K562 (cell line): ENCODE measurements at regions not wholly inside any gene's neighbourhood (a gene's known extent, or its start where the extent isn't known, plus 50 kb on each side); places are given as distances from the start of the nearest gene placed in this dataset.

Experiments used
- ATAC-seq: fragments of 200-7000 bp; cut with Tn5 transposase; 3 replicates; pipeline ENCODE4 v1.9.1; 2020; ENCODE audit warnings: moderate library complexity
- BruUV-seq: library from RNA; stranded (reverse); fragments of 400-500 nt; replicated peaks from 2 replicates; lab custom pipeline; 2021; lab: Mats Ljungman, UMichigan
- CTCF ChIA-PET: fragments of 300-600 bp; formaldehyde crosslinking; extraction: SDS; loops from one replicate; lab custom pipeline; 2021; ENCODE audit warnings: low intra/inter-chr PET ratio; lab: Yijun Ruan, JAX
- POLR2A ChIA-PET: fragments of 300-600, 350-650 bp; sonication (Branson Sonifier 250); formaldehyde crosslinking; extraction: SDS; loops from one replicate; lab custom pipeline; 2021; ENCODE audit warnings: antibody characterized with exemption, inconsistent platforms; lab: Yijun Ruan, JAX
- DNase-seq, 4 experiments: peaks; one replicate each; pipeline versions ENCODE4 v3.0.0 to v3.0.0-alpha.2; 2011 to 2018; ENCODE audit warnings: low spot score in 3 of 4, mixed read lengths in 3 of 4; ENCODE audit errors: extremely low read depth in 1 of 4
- FAIRE-seq: peaks from 2 replicates; lab custom pipeline; 2011; peaks lifted over from hg19 to GRCh38; lab: Jason Lieb, UNC
- H2AFZ ChIP-seq: 2 replicates; pipeline ENCODE4 v1.6.0; 2011; ENCODE audit warnings: low read depth, low read length, control low read depth, inconsistent platforms
- H3K27ac ChIP-seq: fragments of 200-600 bp; 3 replicates; pipeline ENCODE4 v1.8.0; 2011; ENCODE audit warnings: low read depth, mild to moderate bottlenecking, control low read depth, inconsistent platforms, low read length, moderate library complexity, mixed read lengths; ENCODE audit errors: extremely low read depth
- H3K27me3 ChIP-seq, 2 experiments: fragments of 300-600 bp in 1 of 2; 2 replicates in 1 of 2; 3 replicates in 1 of 2; pipeline versions ENCODE4 v1.6.0 to v1.8.0; 2011; ENCODE audit warnings: inconsistent platforms in 2 of 2, low read length in 2 of 2, mild to moderate bottlenecking in 1 of 2, mixed read lengths in 1 of 2, moderate library complexity in 1 of 2; ENCODE audit not compliant: control insufficient read depth in 2 of 2, insufficient read depth in 2 of 2
- H3K36me3 ChIP-seq: fragments of 300-600 bp; 3 replicates; pipeline ENCODE4 v1.8.0; 2011; ENCODE audit warnings: mild to moderate bottlenecking, low read length, inconsistent platforms; ENCODE audit not compliant: control insufficient read depth, insufficient read depth
- H3K4me1 ChIP-seq, 2 experiments: fragments of 200-600 bp in 1 of 2; replicated peaks in 1 of 2; 2 replicates in 1 of 2; 3 replicates in 1 of 2; pipeline versions ENCODE4 v1.5.1 to v1.8.0; 2011; ENCODE audit warnings: inconsistent platforms in 2 of 2, low read length in 2 of 2, mild to moderate bottlenecking in 1 of 2, mixed read lengths in 1 of 2, moderate library complexity in 1 of 2; ENCODE audit not compliant: control insufficient read depth in 2 of 2, insufficient read depth in 2 of 2
- H3K4me2 ChIP-seq: 2 replicates; pipeline ENCODE4 v1.6.1; 2011; ENCODE audit warnings: low read length, control low read depth, inconsistent platforms, mixed read lengths; ENCODE audit not compliant: insufficient read depth
- H3K4me3 ChIP-seq: fragments of 200-600 bp; sonication (generic), shearing (Covaris generic); 2 replicates; pipeline ENCODE4 v1.5.1; 2016; ENCODE audit warnings: control low read depth, inconsistent platforms
- H3K79me2 ChIP-seq: fragments of 200-600 bp; 3 replicates; pipeline ENCODE4 v1.8.0; 2011; ENCODE audit warnings: low read length, inconsistent platforms; ENCODE audit not compliant: control insufficient read depth, insufficient read depth
- H3K9ac ChIP-seq, 2 experiments: 2 replicates each; pipeline versions ENCODE4 v1.6.0 to v1.6.1; 2011; ENCODE audit warnings: low read depth in 2 of 2, low read length in 2 of 2, control low read depth in 1 of 2, inconsistent platforms in 1 of 2, mild to moderate bottlenecking in 1 of 2, mixed read lengths in 1 of 2; ENCODE audit not compliant: insufficient read depth in 1 of 2
- H3K9me1 ChIP-seq: one replicate; pipeline ENCODE4 v1.6.0; 2011; ENCODE audit warnings: inconsistent platforms, mild to moderate bottlenecking, low read length, moderate library complexity; ENCODE audit not compliant: control insufficient read depth, insufficient read depth
- H3K9me3 ChIP-seq: replicated peaks from 2 replicates; pipeline ENCODE4 v1.5.1; 2011; ENCODE audit warnings: low read depth, low read length, inconsistent platforms; ENCODE audit not compliant: control insufficient read depth, insufficient read depth
- H4K20me1 ChIP-seq: replicated peaks from 2 replicates; pipeline ENCODE4 v1.6.1; 2011; ENCODE audit warnings: low read length, inconsistent platforms, mixed read lengths; ENCODE audit not compliant: control insufficient read depth, insufficient read depth
- BACH1 ChIP-seq: fragments of 200-800 bp; sonication (Bioruptor generic); IDR thresholded peaks from 2 replicates; pipeline ENCODE4 v1.6.1; 2016; ENCODE audit warnings: missing genetic modification characterization, missing compliant biosample characterization
- BHLHE40 ChIP-seq: IDR thresholded peaks from 2 replicates; pipeline ENCODE4 v1.6.1; 2011; ENCODE audit warnings: low read length, improper control_type of control experiment
- BRF1 ChIP-seq: IDR thresholded peaks from 3 replicates; pipeline ENCODE4 v1.6.1; 2011; ENCODE audit warnings: borderline replicate concordance, mild to moderate bottlenecking; ENCODE audit not compliant: insufficient read length; ENCODE audit errors: extremely low read depth
- CEBPG ChIP-seq, 3 experiments: fragments of 200-800 bp in 1 of 3; sonication (Bioruptor generic) in 1 of 3; sonication (generic) in 1 of 3; formaldehyde crosslinking in 1 of 3; IDR thresholded peaks in 2 of 3; conservative IDR thresholded peaks in 1 of 3; 2 replicates each; pipeline versions ENCODE4 v1.6.1 to v1.8.0; 2016 to 2022; ENCODE audit warnings: missing compliant biosample characterization in 2 of 3, missing genetic modification characterization in 2 of 3, mild to moderate bottlenecking in 1 of 3, missing genetic modification reagents in 1 of 3
- IRF2 ChIP-seq: sonication (generic); formaldehyde crosslinking; IDR thresholded peaks from 2 replicates; pipeline ENCODE4 v1.8.1; 2022; ENCODE audit warnings: mild to moderate bottlenecking, missing genetic modification reagents
- KLF16 ChIP-seq: IDR thresholded peaks from 2 replicates; pipeline ENCODE4 v1.6.1; 2016; ENCODE audit warnings: antibody characterized with exemption
- MEF2A ChIP-seq: IDR thresholded peaks from 2 replicates; pipeline ENCODE4 v1.6.1; 2011; ENCODE audit warnings: low read depth, mild to moderate bottlenecking, low read length, moderate library complexity; ENCODE audit not compliant: control insufficient read depth
- NR2F6 ChIP-seq: fragments of 450-650 bp; formaldehyde crosslinking; IDR thresholded peaks from 2 replicates; pipeline ENCODE4 v1.4.0; 2020; ENCODE audit warnings: mild to moderate bottlenecking
- RBM39 ChIP-seq: fragments of 200-400 bp; formaldehyde crosslinking; optimal IDR thresholded peaks from 2 replicates; pipeline ENCODE3; 2018; ENCODE audit warnings: low read depth, low read length
- SREBF1 ChIP-seq: fragments of 150-350 bp; IDR thresholded peaks from 2 replicates; pipeline ENCODE4 v1.6.1; 2014; ENCODE audit warnings: antibody characterized with exemption, low read depth, low read length, borderline replicate concordance
- U2AF1 ChIP-seq: fragments of 200-400 bp; formaldehyde crosslinking; optimal IDR thresholded peaks from 2 replicates; pipeline ENCODE3; 2017; ENCODE audit warnings: mild to moderate bottlenecking, low read depth, low read length, moderate library complexity
- U2AF2 ChIP-seq: fragments of 200-400 bp; formaldehyde crosslinking; optimal IDR thresholded peaks from 2 replicates; pipeline ENCODE3; 2017; ENCODE audit warnings: low read depth, mild to moderate bottlenecking, low read length
- XRCC5 ChIP-seq: fragments of 200-400 bp; formaldehyde crosslinking; IDR thresholded peaks from 2 replicates; pipeline ENCODE4 v1.6.1; 2017; ENCODE audit warnings: low read depth, mild to moderate bottlenecking, low read length
- ZNF282 ChIP-seq: sonication (generic); formaldehyde crosslinking; IDR thresholded peaks from 2 replicates; pipeline ENCODE4 v1.8.1; 2023; ENCODE audit warnings: missing genetic modification reagents
- ZNF431 ChIP-seq: sonication (generic); formaldehyde crosslinking; IDR thresholded peaks from 2 replicates; pipeline ENCODE4 v1.8.0; 2022; ENCODE audit warnings: mild to moderate bottlenecking, missing genetic modification reagents
- WGBS: fragments of 100-300 bp; shearing (Covaris generic); methylation state at CpG from one replicate; pipeline ENCODE4 v1.1.6; 2016; ENCODE audit warnings: low coverage, mixed read lengths; ENCODE audit not compliant: insufficient coverage; ENCODE audit errors: missing lambda C conversion rate; 5-methylcytosine and 5-hydroxymethylcytosine counted together
- in situ Hi-C: fragments of 300-500 bp; cut with MboI; formaldehyde crosslinking; loops from 4 replicates; pipeline ENCODE4 v1.15.0; 2018; ENCODE audit warnings: inconsistent platforms, mixed read lengths
- intact Hi-C: fragments of 100-400 bp; cut with micrococcal nuclease; formaldehyde crosslinking; loops from 2 replicates; pipeline ENCODE4 v1.14.2; 2022
- TF ChIP-seq, protein P1 (sequence below), 2 experiments: fragments of 200-800 bp in 1 of 2; sonication (Bioruptor generic) in 1 of 2; sonication (generic) in 1 of 2; formaldehyde crosslinking in 1 of 2; IDR thresholded peaks in 1 of 2; conservative IDR thresholded peaks in 1 of 2; 2 replicates each; pipeline versions ENCODE4 v1.5.0 to v1.6.1; 2016 to 2020; ENCODE audit warnings: missing compliant biosample characterization in 1 of 2, missing genetic modification characterization in 1 of 2, missing genetic modification reagents in 1 of 2
- TF ChIP-seq, protein P2 (sequence below): fragments of 250-450 bp; sonication (Bioruptor Pico); IDR thresholded peaks from 2 replicates; pipeline ENCODE4 v1.5.0; 2020; ENCODE audit warnings: mild to moderate bottlenecking
- TF ChIP-seq, protein P3 (sequence below): fragments of 450-650 bp; formaldehyde crosslinking; IDR thresholded peaks from 2 replicates; pipeline ENCODE4 v1.4.0; 2020; ENCODE audit warnings: mild to moderate bottlenecking, moderate library complexity

DNA sequence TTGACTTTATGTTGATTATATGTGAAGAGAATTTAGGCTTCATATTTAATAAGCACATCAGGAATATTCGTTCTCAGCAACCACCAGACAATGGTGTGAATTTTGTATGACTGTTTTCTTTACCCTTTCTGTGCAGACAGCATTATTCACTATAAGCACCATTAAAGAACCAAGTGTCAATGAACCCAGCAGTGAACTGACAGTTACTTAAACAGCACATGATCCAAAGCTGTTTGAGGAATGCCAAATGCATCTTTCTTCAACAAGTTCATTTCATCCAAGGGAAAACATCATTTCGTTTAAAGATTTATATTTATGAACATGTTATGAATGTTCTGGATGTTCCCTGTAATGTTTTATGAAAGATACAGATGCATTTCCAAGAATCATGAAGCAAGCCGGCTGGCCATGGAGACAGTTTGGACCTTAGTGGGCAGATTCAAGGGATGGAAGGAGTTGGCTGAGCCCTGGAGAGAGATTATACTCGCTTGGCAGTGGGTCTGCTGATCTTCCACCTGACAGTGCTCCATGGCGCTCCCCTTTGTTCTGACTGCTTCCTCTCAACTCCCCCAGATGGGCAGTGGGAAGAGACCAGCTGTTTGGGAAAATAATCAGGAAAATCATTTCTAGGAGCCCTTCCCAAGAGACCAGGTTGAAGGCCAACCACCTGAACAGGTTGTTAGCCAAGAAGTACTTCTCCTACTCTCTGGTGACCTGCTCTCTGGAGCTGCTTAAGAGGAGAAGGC lies 326.0 kb upstream of the RSPO3 start:
- Histone ChIP-seq H3K36me3 (no peaks in the 10 kb centered on the region), H2AFZ (no peak overlapping the region), H3K4me1 (no peaks in the 10 kb centered on the region), H3K79me2 (no peaks in the 10 kb centered on the region), H4K20me1 (no peaks in the 10 kb centered on the region), H3K9me3 (0 out of 2 replicates have a peak, but pooled peaks cover 2% of the 10 kb centered on the region), H3K4me3 (no peak overlapping the region), H3K9ac (no peak overlapping the region), H3K27me3 (no peaks in the 10 kb centered on the region), H3K9me1 (no peaks in the 10 kb centered on the region), H3K27ac (no peak overlapping the region), H3K4me2 (no peak overlapping the region)
- intact Hi-C loops (no loop called here), in situ Hi-C loops (no loop called here)
- ATAC-seq (no peak), FAIRE-seq (no peak), DNase-seq (no peak)
- TF ChIP-seq, protein P1, sequence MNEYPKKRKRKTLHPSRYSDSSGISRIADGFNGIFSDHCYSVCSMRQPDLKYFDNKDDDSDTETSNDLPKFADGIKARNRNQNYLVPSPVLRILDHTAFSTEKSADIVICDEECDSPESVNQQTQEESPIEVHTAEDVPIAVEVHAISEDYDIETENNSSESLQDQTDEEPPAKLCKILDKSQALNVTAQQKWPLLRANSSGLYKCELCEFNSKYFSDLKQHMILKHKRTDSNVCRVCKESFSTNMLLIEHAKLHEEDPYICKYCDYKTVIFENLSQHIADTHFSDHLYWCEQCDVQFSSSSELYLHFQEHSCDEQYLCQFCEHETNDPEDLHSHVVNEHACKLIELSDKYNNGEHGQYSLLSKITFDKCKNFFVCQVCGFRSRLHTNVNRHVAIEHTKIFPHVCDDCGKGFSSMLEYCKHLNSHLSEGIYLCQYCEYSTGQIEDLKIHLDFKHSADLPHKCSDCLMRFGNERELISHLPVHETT (CRISPR knock-in tag; conservative IDR thresholded peaks at IDR 0.05 in 1 of 2, IDR thresholded peaks at IDR 0.05 in 1 of 2), result no peak
- no peak for TF ChIP-seq XRCC5
- no peak for TF ChIP-seq ZNF282
- no peak for TF ChIP-seq SREBF1
- no peak for TF ChIP-seq U2AF2
- no peak for TF ChIP-seq MEF2A
- TF ChIP-seq, protein P2, sequence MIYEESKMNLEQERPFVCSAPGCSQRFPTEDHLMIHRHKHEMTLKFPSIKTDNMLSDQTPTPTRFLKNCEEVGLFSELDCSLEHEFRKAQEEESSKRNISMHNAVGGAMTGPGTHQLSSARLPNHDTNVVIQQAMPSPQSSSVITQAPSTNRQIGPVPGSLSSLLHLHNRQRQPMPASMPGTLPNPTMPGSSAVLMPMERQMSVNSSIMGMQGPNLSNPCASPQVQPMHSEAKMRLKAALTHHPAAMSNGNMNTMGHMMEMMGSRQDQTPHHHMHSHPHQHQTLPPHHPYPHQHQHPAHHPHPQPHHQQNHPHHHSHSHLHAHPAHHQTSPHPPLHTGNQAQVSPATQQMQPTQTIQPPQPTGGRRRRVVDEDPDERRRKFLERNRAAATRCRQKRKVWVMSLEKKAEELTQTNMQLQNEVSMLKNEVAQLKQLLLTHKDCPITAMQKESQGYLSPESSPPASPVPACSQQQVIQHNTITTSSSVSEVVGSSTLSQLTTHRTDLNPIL (CRISPR knock-in tag), result no peak
- no peak for TF ChIP-seq CEBPG (CRISPR knock-in tag; IDR thresholded peaks at IDR 0.05)
- TF ChIP-seq CEBPG (tag; conservative IDR thresholded peaks at IDR 0.05 in 1 of 2, IDR thresholded peaks at IDR 0.05 in 1 of 2), result no peak
- TF ChIP-seq KLF16, result no peak
- TF ChIP-seq IRF2, result no peak
- TF ChIP-seq, protein P3, sequence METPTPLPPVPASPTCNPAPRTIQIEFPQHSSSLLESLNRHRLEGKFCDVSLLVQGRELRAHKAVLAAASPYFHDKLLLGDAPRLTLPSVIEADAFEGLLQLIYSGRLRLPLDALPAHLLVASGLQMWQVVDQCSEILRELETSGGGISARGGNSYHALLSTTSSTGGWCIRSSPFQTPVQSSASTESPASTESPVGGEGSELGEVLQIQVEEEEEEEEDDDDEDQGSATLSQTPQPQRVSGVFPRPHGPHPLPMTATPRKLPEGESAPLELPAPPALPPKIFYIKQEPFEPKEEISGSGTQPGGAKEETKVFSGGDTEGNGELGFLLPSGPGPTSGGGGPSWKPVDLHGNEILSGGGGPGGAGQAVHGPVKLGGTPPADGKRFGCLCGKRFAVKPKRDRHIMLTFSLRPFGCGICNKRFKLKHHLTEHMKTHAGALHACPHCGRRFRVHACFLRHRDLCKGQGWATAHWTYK (CRISPR knock-in tag), result no peak
- TF ChIP-seq BRF1, result no peak
- no peak for TF ChIP-seq RBM39
- no peak for TF ChIP-seq BACH1 (tag)
- TF ChIP-seq U2AF1, result no peak
- no peak for TF ChIP-seq ZNF431 (CRISPR knock-in tag)
- no peak for TF ChIP-seq NR2F6 (CRISPR knock-in tag)
- TF ChIP-seq BHLHE40, result no peak
- BruUV-seq, result no TSS peak
- 0% methylated on average over 5 of the region's 5 CpGs for WGBS
- POLR2A ChIA-PET, result no interaction called here
- CTCF ChIA-PET, result no interaction called here
